H9 (cell line): ENCODE measurements at regions not wholly inside any gene's neighbourhood (a gene's known extent, or its start where the extent isn't known, plus 50 kb on each side); places are given as distances from the start of the nearest gene placed in this dataset.

Experiments used
- DNase-seq: peaks from one replicate; pipeline ENCODE4 v3.0.0-alpha.2; 2017
- H2AFZ ChIP-seq: one replicate; pipeline ENCODE4 v1.6.1; 2013; ENCODE audit warnings: mild to moderate bottlenecking, low read length, control low read depth, moderate library complexity
- H2AK5ac ChIP-seq: 2 replicates; pipeline ENCODE4 v1.6.1; 2013; ENCODE audit warnings: low read length, control low read depth, mixed read lengths; ENCODE audit not compliant: insufficient read length
- H2BK120ac ChIP-seq: one replicate; pipeline ENCODE4 v1.6.1; 2013; ENCODE audit warnings: low read depth, mild to moderate bottlenecking, low read length, control low read depth, inconsistent platforms; ENCODE audit not compliant: poor library complexity, severe bottlenecking
- H2BK12ac ChIP-seq: 2 replicates; pipeline ENCODE4 v1.6.1; 2013; ENCODE audit warnings: low read length, control low read depth, mixed read lengths, low read depth; ENCODE audit not compliant: insufficient read length
- H2BK15ac ChIP-seq: 2 replicates; pipeline ENCODE4 v1.6.1; 2013; ENCODE audit warnings: low read depth, low read length, control low read depth
- H2BK20ac ChIP-seq: one replicate; pipeline ENCODE4 v1.6.1; 2013; ENCODE audit warnings: low read depth, mild to moderate bottlenecking, low read length, control low read depth, inconsistent platforms; ENCODE audit not compliant: poor library complexity, severe bottlenecking
- H2BK5ac ChIP-seq: 2 replicates; pipeline ENCODE4 v1.6.1; 2013; ENCODE audit warnings: low read length, control low read depth, mixed read lengths; ENCODE audit not compliant: insufficient read length
- H3K14ac ChIP-seq: 2 replicates; pipeline ENCODE4 v1.6.1; 2013; ENCODE audit warnings: low read length, control low read depth; ENCODE audit not compliant: insufficient read depth
- H3K18ac ChIP-seq: 2 replicates; pipeline ENCODE4 v1.6.1; 2013; ENCODE audit warnings: low read depth, mild to moderate bottlenecking, mixed read lengths, low read length, control low read depth; ENCODE audit not compliant: insufficient read length
- H3K23ac ChIP-seq: 2 replicates; pipeline ENCODE4 v1.6.1; 2013; ENCODE audit warnings: low read length, control low read depth, mixed read lengths, low read depth; ENCODE audit not compliant: insufficient read length
- H3K23me2 ChIP-seq: 2 replicates; pipeline ENCODE4 v1.6.1; 2013; ENCODE audit warnings: low read depth, mild to moderate bottlenecking, mixed read lengths, low read length, control low read depth; ENCODE audit not compliant: insufficient read length, poor library complexity, severe bottlenecking
- H3K27ac ChIP-seq: 2 replicates; pipeline ENCODE4 v1.5.1; 2013; ENCODE audit warnings: low read length, control low read depth, mixed read lengths, low read depth; ENCODE audit not compliant: insufficient read length
- H3K27me3 ChIP-seq: 2 replicates; pipeline ENCODE4 v1.6.1; 2013; ENCODE audit warnings: low read length, control low read depth, inconsistent platforms; ENCODE audit not compliant: insufficient read depth
- H3K4ac ChIP-seq: 2 replicates; pipeline ENCODE4 v1.6.1; 2013; ENCODE audit warnings: low read depth, mild to moderate bottlenecking, control low read depth, inconsistent platforms, low read length, moderate library complexity
- H3K4me1 ChIP-seq: 2 replicates; pipeline ENCODE4 v1.6.1; 2013; ENCODE audit warnings: low read length, control low read depth, inconsistent platforms; ENCODE audit not compliant: insufficient read depth
- H3K4me2 ChIP-seq: 2 replicates; pipeline ENCODE4 v1.6.1; 2013; ENCODE audit warnings: low read length, control low read depth, mixed read lengths; ENCODE audit not compliant: insufficient read length, insufficient read depth
- H3K56ac ChIP-seq: 2 replicates; pipeline ENCODE4 v1.6.1; 2013; ENCODE audit warnings: low read depth, mild to moderate bottlenecking, mixed read lengths, low read length, control low read depth; ENCODE audit not compliant: insufficient read length
- H3K79me1 ChIP-seq: 2 replicates; pipeline ENCODE4 v1.6.1; 2013; ENCODE audit warnings: low read depth, mild to moderate bottlenecking, moderate library complexity, low read length, control low read depth, inconsistent platforms; ENCODE audit not compliant: insufficient read depth, poor library complexity, severe bottlenecking
- H3K79me2 ChIP-seq: 2 replicates; pipeline ENCODE4 v1.6.1; 2013; ENCODE audit warnings: low read length, control low read depth, inconsistent platforms; ENCODE audit not compliant: insufficient read depth
- H3K9ac ChIP-seq: 2 replicates; pipeline ENCODE4 v1.6.1; 2013; ENCODE audit warnings: low read length, control low read depth, mixed read lengths; ENCODE audit not compliant: insufficient read length; ENCODE audit errors: extremely low read depth
- H3K9me3 ChIP-seq: one replicate; pipeline ENCODE4 v1.6.1; 2013; ENCODE audit warnings: low read depth, low read length, inconsistent platforms; ENCODE audit not compliant: control insufficient read depth
- H3T11ph ChIP-seq: one replicate; pipeline ENCODE4 v1.6.1; 2013; ENCODE audit warnings: mild to moderate bottlenecking, low read length, control low read depth, inconsistent platforms
- H4K20me1 ChIP-seq: one replicate; pipeline ENCODE4 v1.6.1; 2013; ENCODE audit not compliant: control insufficient read depth, insufficient read length, insufficient read depth
- H4K5ac ChIP-seq: 2 replicates; pipeline ENCODE4 v1.6.1; 2013; ENCODE audit warnings: low read depth, mild to moderate bottlenecking, mixed read lengths, low read length, control low read depth; ENCODE audit not compliant: insufficient read length
- H4K8ac ChIP-seq: replicated peaks from 2 replicates; pipeline ENCODE4 v1.6.1; 2013; ENCODE audit warnings: low read length, control low read depth, mixed read lengths, low read depth; ENCODE audit not compliant: insufficient read length
- H4K91ac ChIP-seq: 2 replicates; pipeline ENCODE4 v1.6.1; 2013; ENCODE audit warnings: low read depth, mild to moderate bottlenecking, moderate library complexity, mixed read lengths, low read length, control low read depth; ENCODE audit not compliant: insufficient read length
- H3K27ac Mint-ChIP-seq, 3 experiments: 2 replicates in 2 of 3; 3 replicates in 1 of 3; pipeline ENCODE4 v1.8.0; 2020 to 2021; ENCODE audit warnings: mixed read lengths in 3 of 3, mild to moderate bottlenecking in 1 of 3, moderate library complexity in 1 of 3
- H3K27me3 Mint-ChIP-seq: 2 replicates; pipeline ENCODE4 v1.8.0; 2021; ENCODE audit warnings: low read depth, mild to moderate bottlenecking, moderate library complexity, mixed read lengths
- H3K36me3 Mint-ChIP-seq, 3 experiments: 2 replicates in 2 of 3; 3 replicates in 1 of 3; pipeline ENCODE4 v1.8.0; 2020 to 2021; ENCODE audit warnings: low read depth in 3 of 3, mixed read lengths in 3 of 3; ENCODE audit not compliant: insufficient read depth in 1 of 3
- H3K4me1 Mint-ChIP-seq, 2 experiments: 2 replicates each; pipeline ENCODE4 v1.8.0; 2020; ENCODE audit warnings: mixed read lengths in 2 of 2
- H3K4me3 Mint-ChIP-seq, 2 experiments: 2 replicates in 1 of 2; 3 replicates in 1 of 2; pipeline ENCODE4 v1.8.0; 2020 to 2021; ENCODE audit warnings: mild to moderate bottlenecking in 2 of 2, mixed read lengths in 2 of 2, moderate library complexity in 1 of 2
- H3K9me3 Mint-ChIP-seq, 2 experiments: 2 replicates in 1 of 2; 3 replicates in 1 of 2; pipeline ENCODE4 v1.8.0; 2020; ENCODE audit warnings: mild to moderate bottlenecking in 2 of 2, mixed read lengths in 2 of 2, moderate library complexity in 1 of 2
- WGBS: extraction: QIAGEN DNeasy Blood & Tissue Kit; methylation state at CpG from one replicate; pipeline ENCODE4 v1.1.7; 2013; ENCODE audit warnings: missing lambda C conversion rate, low lambda C conversion rate, mixed read lengths; ENCODE audit not compliant: insufficient read length; ENCODE audit errors: extremely low coverage; 5-methylcytosine and 5-hydroxymethylcytosine counted together
- TF ChIP-seq, protein P1 (sequence below): fragments of 200-600 bp; sonication (generic); conservative IDR thresholded peaks from 3 replicates; pipeline ENCODE4 v1.8.0; 2021; ENCODE audit warnings: antibody characterized with exemption, mild to moderate bottlenecking

DNA sequence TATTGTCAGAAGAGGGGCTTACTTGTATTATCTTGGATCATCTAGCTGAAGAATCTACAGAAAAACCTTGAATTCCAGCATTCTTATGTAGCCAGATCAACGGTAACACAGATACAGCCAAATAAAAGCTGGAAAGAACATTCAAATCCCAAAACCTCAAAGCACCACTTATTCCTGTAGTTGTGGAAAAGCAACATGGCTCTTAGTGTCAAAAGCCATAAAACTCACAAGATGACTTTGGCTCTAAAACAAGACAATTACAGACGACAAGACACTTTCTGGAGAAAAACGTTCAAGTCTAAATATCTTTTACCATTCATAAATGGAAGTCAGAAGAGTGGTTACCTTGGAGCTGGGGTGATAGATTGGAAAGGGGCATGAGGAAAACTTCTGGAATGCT is 173.0 kb downstream of the HERPUD2 start:
- H3K56ac ChIP-seq: no peak overlapping the region
- no peak overlapping the region for H2BK120ac ChIP-seq
- no peak overlapping the region for H2BK12ac ChIP-seq
- H3K23me2 ChIP-seq: no peaks in the 10 kb centered on the region
- no peaks in the 10 kb centered on the region for H3K9me3 ChIP-seq
- no peaks in the 10 kb centered on the region for H3K79me2 ChIP-seq
- no peak overlapping the region for H2BK5ac ChIP-seq
- no peak overlapping the region for H3K9ac ChIP-seq
- H3K27ac ChIP-seq: no peak overlapping the region
- H3T11ph ChIP-seq: no peak overlapping the region
- no peak overlapping the region for H3K14ac ChIP-seq
- H3K4me3 Mint-ChIP-seq: no peak overlapping the region
- H2BK15ac ChIP-seq: no peak overlapping the region
- no peak overlapping the region for H4K91ac ChIP-seq
- no peaks in the 10 kb centered on the region for H3K79me1 ChIP-seq
- no peak overlapping the region for H3K4ac ChIP-seq
- no peak overlapping the region for H2AFZ ChIP-seq
- no peak overlapping the region for H3K27ac Mint-ChIP-seq
- no peaks in the 10 kb centered on the region for H3K4me1 ChIP-seq
- H3K4me2 ChIP-seq: no peak overlapping the region
- no peak overlapping the region for H3K23ac ChIP-seq
- no peaks in the 10 kb centered on the region for H3K27me3 ChIP-seq
- no peaks in the 10 kb centered on the region for H4K20me1 ChIP-seq
- no peak overlapping the region for H4K8ac ChIP-seq
- H3K36me3 Mint-ChIP-seq: no peaks in the 10 kb centered on the region
- H2BK20ac ChIP-seq: no peak overlapping the region
- H3K27me3 Mint-ChIP-seq: peaks cover 24% of the 10 kb centered on the region
- TF ChIP-seq, protein P1, sequence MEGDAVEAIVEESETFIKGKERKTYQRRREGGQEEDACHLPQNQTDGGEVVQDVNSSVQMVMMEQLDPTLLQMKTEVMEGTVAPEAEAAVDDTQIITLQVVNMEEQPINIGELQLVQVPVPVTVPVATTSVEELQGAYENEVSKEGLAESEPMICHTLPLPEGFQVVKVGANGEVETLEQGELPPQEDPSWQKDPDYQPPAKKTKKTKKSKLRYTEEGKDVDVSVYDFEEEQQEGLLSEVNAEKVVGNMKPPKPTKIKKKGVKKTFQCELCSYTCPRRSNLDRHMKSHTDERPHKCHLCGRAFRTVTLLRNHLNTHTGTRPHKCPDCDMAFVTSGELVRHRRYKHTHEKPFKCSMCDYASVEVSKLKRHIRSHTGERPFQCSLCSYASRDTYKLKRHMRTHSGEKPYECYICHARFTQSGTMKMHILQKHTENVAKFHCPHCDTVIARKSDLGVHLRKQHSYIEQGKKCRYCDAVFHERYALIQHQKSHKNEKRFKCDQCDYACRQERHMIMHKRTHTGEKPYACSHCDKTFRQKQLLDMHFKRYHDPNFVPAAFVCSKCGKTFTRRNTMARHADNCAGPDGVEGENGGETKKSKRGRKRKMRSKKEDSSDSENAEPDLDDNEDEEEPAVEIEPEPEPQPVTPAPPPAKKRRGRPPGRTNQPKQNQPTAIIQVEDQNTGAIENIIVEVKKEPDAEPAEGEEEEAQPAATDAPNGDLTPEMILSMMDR: no peak
- H3K4me1 Mint-ChIP-seq: 0 out of 4 replicates have a peak, but pooled peaks cover 0 to 2% of the 10 kb centered on the region in 2 experiments
- no peak overlapping the region for H2AK5ac ChIP-seq
- H3K9me3 Mint-ChIP-seq: no peaks in the 10 kb centered on the region
- H3K18ac ChIP-seq: no peak overlapping the region
- no peak for DNase-seq
- H4K5ac ChIP-seq: no peak overlapping the region
- WGBS: no CpG with 5 or more reads among the region's 3 CpGs
